Testis (tissue), 2 donors: ENCODE measurements at regions not wholly inside any gene's neighbourhood (a gene's known extent, or its start where the extent isn't known, plus 50 kb on each side); places are given as distances from the start of the nearest gene placed in this dataset.

ENCODE experiments used
- DNase-seq: peaks from one replicate; pipeline ENCODE4 v3.0.0-alpha.2; 2019
- H3K27ac ChIP-seq, 2 donors: fragments of 200-600 bp; sonication (generic); one replicate each; pipeline ENCODE4 v1.5.1; 2019
- H3K27me3 ChIP-seq: fragments of 200-600 bp; sonication (generic); one replicate; pipeline ENCODE4 v1.5.1; 2019
- H3K36me3 ChIP-seq: fragments of 200-600 bp; sonication (generic); one replicate; pipeline ENCODE4 v1.5.1; 2017; ENCODE audit warnings: low read depth; ENCODE audit errors: missing control alignments
- H3K4me1 ChIP-seq: fragments of 200-600 bp; sonication (generic); one replicate; pipeline ENCODE4 v1.5.1; 2019
- H3K4me3 ChIP-seq, 2 donors: fragments of 200-600 bp; sonication (generic); one replicate each; pipeline ENCODE4 v1.5.1; 2017 to 2019
- H3K9me3 ChIP-seq: fragments of 200-600 bp; sonication (generic); one replicate; pipeline ENCODE4 v1.5.1; 2017
- CTCF ChIP-seq, 3 experiments: fragments of 450-650 bp in 2 of 3; fragments of 200-600 bp in 1 of 3; sonication (generic) in 1 of 3; IDR thresholded peaks; one replicate each; pipeline ENCODE4 v1.5.1; 2016 to 2019; ENCODE audit warnings: antibody characterized with exemption in 3 of 3, mild to moderate bottlenecking in 2 of 3, moderate library complexity in 1 of 3
- POLR2A ChIP-seq: fragments of 450-650 bp; IDR thresholded peaks from one replicate; pipeline ENCODE4 v1.6.1; 2017; ENCODE audit warnings: antibody characterized with exemption, mild to moderate bottlenecking, moderate library complexity
- WGBS, 2 donors: methylation state at CpG; one replicate each; pipeline ENCODE4 v1.1.5; 2018; 5-methylcytosine and 5-hydroxymethylcytosine counted together
- intact Hi-C: fragments of 100-400 bp; cut with DNase I; formaldehyde crosslinking; loops from one replicate; pipeline ENCODE4 v1.15.1; 2023; ENCODE audit warnings: low total_unique reads

- no peak overlapping the region for H3K4me3 ChIP-seq
- H3K27me3 ChIP-seq, result no peaks in the 10 kb centered on the region
- H3K4me1 ChIP-seq, result peaks cover 5% of the 10 kb centered on the region
- intact Hi-C loops, result no loop called here
- 9 to 15% methylated on average over 21 to 24 of the region's 27 CpGs for WGBS, 2 donors
- DNase-seq, result no peak
- no peaks in the 10 kb centered on the region for H3K9me3 ChIP-seq
- H3K27ac ChIP-seq, result no peak overlapping the region
- H3K36me3 ChIP-seq, result no peaks in the 10 kb centered on the region
- TF ChIP-seq CTCF (IDR thresholded peaks at IDR 0.05), result no peak
- TF ChIP-seq POLR2A, result no peak
Measured at GRCh38 chr1:38133756-38134155, 87.2 kb upstream of the POU3F1 start.

- DNase-seq, result no peak
- no peaks in the 10 kb centered on the region for H3K36me3 ChIP-seq
- H3K27ac ChIP-seq, result no peak overlapping the region
- no peaks in the 10 kb centered on the region for H3K27me3 ChIP-seq
- intact Hi-C loops, result no loop called here
- H3K4me3 ChIP-seq, result no peak overlapping the region
- peaks cover under 1% of the 10 kb centered on the region for H3K4me1 ChIP-seq
- no peak for TF ChIP-seq POLR2A
- TF ChIP-seq CTCF (IDR thresholded peaks at IDR 0.05), result no peak
- WGBS, 2 donors, result 60 to 63% methylated on average over 5 to 7 of the region's 7 CpGs
- no peaks in the 10 kb centered on the region for H3K9me3 ChIP-seq
Measured at GRCh38 chr1:38133304-38133703, 86.7 kb upstream of the POU3F1 start.

- Histone ChIP-seq H3K27me3 (no peaks in the 10 kb centered on the region), H3K36me3 (no peaks in the 10 kb centered on the region), H3K4me1 (no peaks in the 10 kb centered on the region), H3K4me3 (no peak overlapping the region), H3K27ac (no peak overlapping the region), H3K9me3 (no peaks in the 10 kb centered on the region)
- no peak for TF ChIP-seq CTCF (IDR thresholded peaks at IDR 0.05)
- TF ChIP-seq POLR2A, result no peak
- intact Hi-C loops, result no loop called here
- WGBS, 2 donors, result 90 to 92% methylated on average over 6 of the region's 6 CpGs
- no peak for DNase-seq
Measured at GRCh38 chr1:38132681-38133080, 86.1 kb upstream of the POU3F1 start.

GRCh38 chr1:38131024-38131585 lies 84.5 kb upstream of the POU3F1 start:
- no peak overlapping the region for H3K4me3 ChIP-seq
- intact Hi-C loops, result no loop called here

More at GRCh38 chr1:38131024-38131585, 84.5 kb upstream of the POU3F1 start:
- TF ChIP-seq POLR2A (no peak), CTCF (IDR thresholded peaks at IDR 0.05) (no peak)
- WGBS, 2 donors, result 69 to 89% methylated on average over 6 of the region's 6 CpGs
- Histone ChIP-seq H3K27ac (no peak overlapping the region), H3K4me1 (no peaks in the 10 kb centered on the region), H3K27me3 (no peaks in the 10 kb centered on the region), H3K36me3 (no peaks in the 10 kb centered on the region), H3K9me3 (no peaks in the 10 kb centered on the region)
- DNase-seq, result no peak
